ENCODE measurements at regions not wholly inside any gene's neighbourhood (a gene's known extent, or its start where the extent isn't known, plus 50 kb on each side); places are given as distances from the start of the nearest gene placed in this dataset.

DNA sequence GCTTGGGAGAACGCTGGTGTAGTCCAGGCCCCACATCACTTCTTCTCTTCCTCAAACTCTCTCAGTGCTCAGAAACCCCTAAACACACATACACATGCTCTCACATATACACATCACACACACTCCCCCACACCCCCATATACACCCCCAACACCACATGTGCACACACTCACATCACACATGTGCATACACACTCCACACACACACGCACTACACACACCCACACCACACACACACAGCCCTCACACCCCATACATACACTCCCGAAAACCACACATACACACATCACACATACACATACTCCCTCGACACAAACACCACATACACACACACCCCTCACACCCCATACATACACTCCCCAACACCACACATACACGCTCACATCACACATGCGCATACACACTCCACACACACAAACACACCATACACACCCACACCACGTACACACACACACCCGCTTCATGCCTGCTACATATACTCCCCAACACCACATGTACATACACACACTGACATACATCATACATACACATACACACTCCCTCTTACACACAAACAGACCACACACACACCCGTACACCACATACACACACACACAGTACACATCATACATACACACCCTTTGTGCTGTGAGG, 110.3 kb upstream of the TMEM170B start:
- no peak for DNase-seq
- 86 to 87% methylated on average over 9 of the region's 9 CpGs for WGBS, 2 donors

DNA sequence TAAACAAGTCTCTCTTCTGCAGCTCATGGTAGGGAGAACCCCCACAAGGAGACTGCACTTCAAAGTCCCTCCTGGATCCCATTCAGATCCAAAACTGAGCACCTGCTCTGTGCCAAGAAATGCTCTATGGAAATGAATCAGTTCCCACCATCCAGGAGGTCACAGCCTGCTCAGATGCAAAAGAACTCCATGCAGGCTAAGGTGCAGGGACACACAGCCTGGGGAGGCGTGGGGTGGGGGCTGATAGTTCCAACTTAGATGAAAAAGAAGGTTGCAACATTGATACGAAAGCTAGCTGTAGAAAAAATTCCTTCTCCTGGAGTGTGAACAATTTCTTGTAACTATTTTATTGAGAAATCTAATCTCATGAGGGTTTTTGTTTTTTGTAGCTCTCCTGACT, 111.0 kb upstream of the TMEM170B start:
- intact Hi-C loops (cut with DNase I) = no loop called here
- Histone ChIP-seq H3K27me3 (no peaks in the 10 kb centered on the region), H3K9me3 (no peaks in the 10 kb centered on the region), H3K36me3 (no peaks in the 10 kb centered on the region), H3K4me3 (no peak overlapping the region), H3K4me1 (peaks cover 0 to 12% (median 10%) of the 10 kb centered on the region in 4 donors), H3K27ac (no peak overlapping the region)
- DNase-seq = no peak
- TF ChIP-seq POLR2A (IDR thresholded peaks at IDR 0.05) = no peak
- TF ChIP-seq POLR2AphosphoS5 (IDR thresholded peaks at IDR 0.05) = no peak
- TF ChIP-seq, protein P1, sequence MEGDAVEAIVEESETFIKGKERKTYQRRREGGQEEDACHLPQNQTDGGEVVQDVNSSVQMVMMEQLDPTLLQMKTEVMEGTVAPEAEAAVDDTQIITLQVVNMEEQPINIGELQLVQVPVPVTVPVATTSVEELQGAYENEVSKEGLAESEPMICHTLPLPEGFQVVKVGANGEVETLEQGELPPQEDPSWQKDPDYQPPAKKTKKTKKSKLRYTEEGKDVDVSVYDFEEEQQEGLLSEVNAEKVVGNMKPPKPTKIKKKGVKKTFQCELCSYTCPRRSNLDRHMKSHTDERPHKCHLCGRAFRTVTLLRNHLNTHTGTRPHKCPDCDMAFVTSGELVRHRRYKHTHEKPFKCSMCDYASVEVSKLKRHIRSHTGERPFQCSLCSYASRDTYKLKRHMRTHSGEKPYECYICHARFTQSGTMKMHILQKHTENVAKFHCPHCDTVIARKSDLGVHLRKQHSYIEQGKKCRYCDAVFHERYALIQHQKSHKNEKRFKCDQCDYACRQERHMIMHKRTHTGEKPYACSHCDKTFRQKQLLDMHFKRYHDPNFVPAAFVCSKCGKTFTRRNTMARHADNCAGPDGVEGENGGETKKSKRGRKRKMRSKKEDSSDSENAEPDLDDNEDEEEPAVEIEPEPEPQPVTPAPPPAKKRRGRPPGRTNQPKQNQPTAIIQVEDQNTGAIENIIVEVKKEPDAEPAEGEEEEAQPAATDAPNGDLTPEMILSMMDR (IDR thresholded peaks at IDR 0.05) = no peak
- no peak for TF ChIP-seq EP300 (IDR thresholded peaks at IDR 0.05)
- 91 to 96% methylated on average over 2 of the region's 2 CpGs for WGBS, 2 donors

More for the DNA sequence above, 110.3 kb upstream of the TMEM170B start:
- intact Hi-C loops (cut with DNase I) = no loop called here
- Histone ChIP-seq H3K27me3 (no peaks in the 10 kb centered on the region), H3K9me3 (no peaks in the 10 kb centered on the region), H3K36me3 (no peaks in the 10 kb centered on the region), H3K4me1 (peaks cover 0 to 15% (median 10%) of the 10 kb centered on the region in 4 donors), H3K27ac (no peak overlapping the region), H3K4me3 (no peak overlapping the region)
- TF ChIP-seq EP300 (IDR thresholded peaks at IDR 0.05) (no peak), POLR2AphosphoS5 (IDR thresholded peaks at IDR 0.05) (no peak), POLR2A (IDR thresholded peaks at IDR 0.05) (no peak)
- TF ChIP-seq, protein P1 (IDR thresholded peaks at IDR 0.05) = no peak

DNA sequence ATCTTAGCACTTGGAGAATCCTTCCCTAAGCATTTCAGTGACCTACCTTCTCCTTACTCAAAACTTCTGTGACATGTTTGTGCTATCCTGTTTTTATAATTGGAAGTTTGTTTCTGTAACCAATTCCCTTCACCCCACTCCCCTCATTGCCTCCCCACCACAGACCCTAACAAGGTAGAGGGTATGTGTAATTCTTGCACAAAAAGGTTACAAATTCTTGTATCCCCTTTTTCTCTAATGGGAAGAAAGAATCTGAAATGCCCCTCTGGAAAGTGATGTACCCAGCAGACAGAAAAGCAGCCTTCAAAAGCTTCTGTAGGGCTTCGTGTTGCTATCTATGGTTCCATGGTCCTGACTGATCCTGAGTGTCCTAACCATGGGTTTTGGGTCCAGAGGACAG, 111.7 kb upstream of the TMEM170B start:
- 92% methylated on average over 1 of the region's 1 CpG for WGBS, 2 donors
- Histone ChIP-seq H3K36me3 (no peaks in the 10 kb centered on the region), H3K4me1 (peaks cover 0 to 12% (median 10%) of the 10 kb centered on the region in 4 donors), H3K27me3 (no peaks in the 10 kb centered on the region), H3K4me3 (no peak overlapping the region), H3K9me3 (no peaks in the 10 kb centered on the region), H3K27ac (no peak overlapping the region)
- TF ChIP-seq POLR2AphosphoS5 (IDR thresholded peaks at IDR 0.05) (no peak), POLR2A (IDR thresholded peaks at IDR 0.05) (no peak), EP300 (IDR thresholded peaks at IDR 0.05) (no peak)
- TF ChIP-seq, protein P1 (IDR thresholded peaks at IDR 0.05) = no peak
- intact Hi-C loops (cut with DNase I) = no loop called here
- DNase-seq = no peak

DNA sequence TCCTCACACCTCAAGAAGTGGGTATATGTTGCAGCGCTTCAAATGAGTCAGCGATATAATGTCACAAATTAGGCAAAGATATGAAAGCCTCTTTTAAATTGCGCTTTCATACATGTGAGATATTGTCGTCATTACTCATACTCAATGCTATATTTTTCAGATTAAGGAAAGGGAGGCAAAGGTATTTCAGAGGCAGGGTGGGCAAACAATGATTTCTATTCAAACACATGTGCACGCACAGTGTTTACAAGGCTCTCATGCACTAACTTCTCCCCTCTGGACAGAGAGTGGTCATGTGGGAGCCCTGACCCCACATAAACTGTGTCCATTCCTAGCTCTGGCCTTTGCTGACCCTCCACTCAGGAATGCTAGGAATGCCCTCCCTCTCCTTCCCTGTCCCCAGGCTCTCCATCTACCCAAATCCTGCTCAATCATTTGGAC, 112.1 kb upstream of the TMEM170B start:
- TF ChIP-seq EP300 (IDR thresholded peaks at IDR 0.05) = no peak
- no peaks in the 10 kb centered on the region for H3K36me3 ChIP-seq
- H3K9me3 ChIP-seq = no peaks in the 10 kb centered on the region
- 96 to 98% methylated on average over 5 of the region's 5 CpGs for WGBS, 2 donors
- intact Hi-C loops (cut with DNase I) = no loop called here
- DNase-seq = no peak
- no peaks in the 10 kb centered on the region for H3K27me3 ChIP-seq
- H3K4me3 ChIP-seq = no peak overlapping the region
- no peak overlapping the region for H3K27ac ChIP-seq
- peaks cover 0 to 12% (median 10%) of the 10 kb centered on the region in 4 donors for H3K4me1 ChIP-seq

DNA sequence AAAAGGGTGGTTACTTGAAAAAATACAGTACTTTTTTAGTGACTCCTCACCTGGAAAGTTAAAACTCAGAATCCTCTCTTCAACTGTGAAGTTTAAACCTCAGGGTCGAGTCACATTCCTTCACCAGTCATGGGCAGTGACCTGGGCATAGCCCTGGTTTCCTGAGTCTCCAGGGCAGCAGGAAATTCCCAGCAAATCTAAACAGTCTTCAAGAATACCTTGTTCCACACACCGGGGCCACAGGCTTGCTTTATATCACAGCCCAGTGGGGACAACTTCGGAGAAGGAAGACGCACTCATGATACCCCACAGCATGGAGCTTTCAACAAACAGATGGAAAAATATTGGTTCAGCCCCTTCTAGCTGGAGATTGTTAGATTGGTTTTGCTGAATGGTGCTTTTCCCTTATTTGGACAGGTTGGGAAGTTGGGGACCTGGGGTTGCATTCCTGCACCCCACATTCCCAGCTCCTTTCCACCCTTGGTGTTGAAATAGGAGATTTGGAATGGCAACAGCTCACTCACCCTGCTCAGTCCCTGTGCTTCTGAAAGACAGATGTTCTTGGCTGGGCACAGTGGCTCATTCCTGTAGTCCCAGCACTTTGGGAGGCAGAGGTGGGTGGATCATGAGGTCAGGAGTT, 113.0 kb upstream of the TMEM170B start:
- TF ChIP-seq, protein P1 (IDR thresholded peaks at IDR 0.05) = no peak
- TF ChIP-seq POLR2A (IDR thresholded peaks at IDR 0.05) = no peak
- no peak for TF ChIP-seq POLR2AphosphoS5 (IDR thresholded peaks at IDR 0.05)
- TF ChIP-seq EP300 (IDR thresholded peaks at IDR 0.05) = no peak
- H3K27me3 ChIP-seq = no peaks in the 10 kb centered on the region
- no peaks in the 10 kb centered on the region for H3K9me3 ChIP-seq
- H3K27ac ChIP-seq = no peak overlapping the region
- no peaks in the 10 kb centered on the region for H3K36me3 ChIP-seq
- WGBS, 2 donors = 80 to 81% methylated on average over 4 of the region's 4 CpGs
- H3K4me1 ChIP-seq = peaks cover 0 to 12% (median 9%) of the 10 kb centered on the region in 4 donors
- intact Hi-C loops (cut with DNase I) = no loop called here
- H3K4me3 ChIP-seq = no peak overlapping the region
- no peak for DNase-seq
